Kidney epithelial cell (primary cell): ENCODE measurements at regions not wholly inside any gene's neighbourhood (a gene's known extent, or its start where the extent isn't known, plus 50 kb on each side); places are given as distances from the start of the nearest gene placed in this dataset.

Experiments used
- DNase-seq: peaks from one replicate; pipeline ENCODE4 v3.0.0-alpha.2; 2010; ENCODE audit warnings: low read depth
- H3K27me3 ChIP-seq: 2 replicates; pipeline ENCODE4 v1.6.0; 2011; ENCODE audit warnings: low read length; ENCODE audit not compliant: control insufficient read depth, insufficient read depth
- H3K36me3 ChIP-seq: 2 replicates; pipeline ENCODE4 v1.5.1; 2011; ENCODE audit warnings: low read length; ENCODE audit not compliant: control insufficient read depth, insufficient read depth
- H3K4me3 ChIP-seq: 2 replicates; pipeline ENCODE4 v1.5.1; 2011; ENCODE audit warnings: low read depth, mild to moderate bottlenecking, control low read depth, low read length
- CTCF ChIP-seq: IDR thresholded peaks from 2 replicates; pipeline ENCODE4 v1.5.1; 2011; ENCODE audit warnings: mild to moderate bottlenecking, moderate library complexity, low read length, control low read depth, inconsistent platforms; ENCODE audit not compliant: insufficient read depth, poor library complexity, severe bottlenecking

GRCh38 chr9:134535171-134535570, 106.4 kb upstream of the COL5A1 start:
- no peak for DNase-seq
- no peak for TF ChIP-seq CTCF
- Histone ChIP-seq H3K27me3 (peaks cover 4% of the 10 kb centered on the region), H3K36me3 (no peaks in the 10 kb centered on the region), H3K4me3 (no peak overlapping the region)

- Histone ChIP-seq H3K4me3 (no peak overlapping the region), H3K27me3 (peaks cover 4% of the 10 kb centered on the region), H3K36me3 (no peaks in the 10 kb centered on the region)
- no peak for TF ChIP-seq CTCF
- DNase-seq, result peak; percentile 45
These were observed 105.3 kb upstream of the COL5A1 start for GRCh38 chr9:134536101-134536900.

GRCh38 chr9:134536931-134537330, 104.7 kb upstream of the COL5A1 start:
- TF ChIP-seq CTCF, result no peak
- no peaks in the 10 kb centered on the region for H3K36me3 ChIP-seq
- no peak overlapping the region for H3K4me3 ChIP-seq
- DNase-seq, result no peak
- H3K27me3 ChIP-seq, result peaks cover 4% of the 10 kb centered on the region

- no peak for TF ChIP-seq CTCF
- no peaks in the 10 kb centered on the region for H3K36me3 ChIP-seq
- DNase-seq, result no peak
- peaks cover 4% of the 10 kb centered on the region for H3K27me3 ChIP-seq
- H3K4me3 ChIP-seq, result no peak overlapping the region
These were observed 103.5 kb upstream of the COL5A1 start for GRCh38 chr9:134537951-134538641.

- Histone ChIP-seq H3K4me3 (no peak overlapping the region), H3K27me3 (peaks cover 2% of the 10 kb centered on the region), H3K36me3 (no peaks in the 10 kb centered on the region)
- no peak for TF ChIP-seq CTCF
- no peak for DNase-seq
These were observed 102.6 kb upstream of the COL5A1 start for GRCh38 chr9:134538856-134539566.
